GM23338 (cell line): ENCODE measurements at regions not wholly inside any gene's neighbourhood (a gene's known extent, or its start where the extent isn't known, plus 50 kb on each side); places are given as distances from the start of the nearest gene placed in this dataset.

Experiments
- CREB1 ChIP-seq: fragments of 250-450 bp; sonication (Bioruptor Pico); IDR thresholded peaks from 2 replicates; pipeline ENCODE4 v1.5.0; 2020; ENCODE audit warnings: low read depth, mild to moderate bottlenecking, moderate library complexity
- CTCF ChIP-seq, 2 experiments: fragments of 200-600 bp in 1 of 2; sonication (generic) in 1 of 2; conservative IDR thresholded peaks; 2 replicates each; pipeline versions ENCODE4 v1.5.1 to v1.6.1; 2016 to 2017; ENCODE audit warnings: antibody characterized with exemption in 2 of 2, low read depth in 2 of 2, mild to moderate bottlenecking in 2 of 2, moderate library complexity in 1 of 2
- EZH2 ChIP-seq: fragments of 200-600 bp; sonication (generic); IDR thresholded peaks from one replicate; pipeline ENCODE4 v1.8.0; 2017; ENCODE audit warnings: antibody characterized with exemption, mild to moderate bottlenecking, low read depth; ENCODE audit not compliant: unreplicated experiment
- POLR2AphosphoS5 ChIP-seq: IDR thresholded peaks from 2 replicates; pipeline ENCODE4 v1.6.1; 2016; ENCODE audit warnings: antibody characterized with exemption, low read depth
- REST ChIP-seq: IDR thresholded peaks from one replicate; pipeline ENCODE4 v1.6.1; 2018; ENCODE audit warnings: antibody characterized with exemption; ENCODE audit not compliant: unreplicated experiment
- ZNF114 ChIP-seq: fragments of 250-450 bp; sonication (Bioruptor Pico); IDR thresholded peaks from 2 replicates; pipeline ENCODE4 v1.5.0; 2020; ENCODE audit warnings: mild to moderate bottlenecking, moderate library complexity

GRCh38 chr6:67952948-67953347 is 682.1 kb upstream of the ADGRB3 start:
- no peak for TF ChIP-seq ZNF114 (CRISPR knock-in tag)
- no peak for TF ChIP-seq CTCF (conservative IDR thresholded peaks at IDR 0.05; ENCODE audit: low read depth in 2 of 2)
- no peak for TF ChIP-seq POLR2AphosphoS5
- TF ChIP-seq EZH2, result no peak
- no peak for TF ChIP-seq CREB1 (CRISPR knock-in tag)
- TF ChIP-seq REST, result no peak
